ENCODE measurements at regions not wholly inside any gene's neighbourhood (a gene's known extent, or its start where the extent isn't known, plus 50 kb on each side); places are given as distances from the start of the nearest gene placed in this dataset.

DNA sequence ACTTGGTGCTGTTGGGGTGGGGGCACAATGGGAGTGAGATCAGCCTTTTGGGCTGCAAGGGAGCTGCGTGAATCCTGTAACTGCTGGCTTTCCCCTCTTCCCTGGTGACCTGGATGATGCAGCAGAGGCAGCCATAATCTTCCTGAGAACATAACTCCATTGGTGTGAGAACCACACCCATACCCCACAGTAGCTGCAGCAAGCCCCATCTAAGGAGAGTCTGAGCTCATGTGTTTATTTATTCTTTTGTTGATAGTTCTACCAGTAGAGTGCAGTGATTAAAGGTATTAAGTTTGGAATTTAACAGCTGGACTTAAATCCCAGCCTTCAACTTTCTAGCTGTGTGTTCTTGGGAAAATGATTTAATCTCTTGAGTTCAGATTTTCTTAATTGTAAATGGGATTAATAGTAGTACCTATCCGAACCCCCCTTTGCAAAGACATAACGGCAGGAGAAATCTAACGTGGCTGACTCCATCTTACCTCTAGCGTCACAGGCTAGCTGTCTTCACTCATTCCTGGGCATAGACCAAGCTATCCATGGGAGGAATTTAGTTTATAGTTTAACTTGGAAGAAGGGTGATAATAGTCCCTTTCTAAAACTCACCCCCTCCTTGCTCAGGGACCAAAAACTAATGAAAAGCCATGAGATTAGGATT is 385.0 kb upstream of the DDI1 start:
- TF ChIP-seq TAF1 (IDR thresholded peaks at IDR 0.05; ENCODE audit: borderline replicate concordance, low read depth, low read length) (no peak), POLR2AphosphoS5 (IDR thresholded peaks at IDR 0.05; ENCODE audit: low read depth, low read length) (no peak), POLR2A (IDR thresholded peaks at IDR 0.05; ENCODE audit: low read depth, low read length) (no peak)

All from GM12892 (cell line).